ENCODE measurements at regions not wholly inside any gene's neighbourhood (a gene's known extent, or its start where the extent isn't known, plus 50 kb on each side); places are given as distances from the start of the nearest gene placed in this dataset.
A peak's percentile ranks its signal among the peaks of the same experiment; 100 is the strongest.
"Not testable (repeated sequence)": the region's sequence is repeated elsewhere in the genome, so short reads cannot be mapped to it uniquely, and the experiment has no call there.

DNA sequence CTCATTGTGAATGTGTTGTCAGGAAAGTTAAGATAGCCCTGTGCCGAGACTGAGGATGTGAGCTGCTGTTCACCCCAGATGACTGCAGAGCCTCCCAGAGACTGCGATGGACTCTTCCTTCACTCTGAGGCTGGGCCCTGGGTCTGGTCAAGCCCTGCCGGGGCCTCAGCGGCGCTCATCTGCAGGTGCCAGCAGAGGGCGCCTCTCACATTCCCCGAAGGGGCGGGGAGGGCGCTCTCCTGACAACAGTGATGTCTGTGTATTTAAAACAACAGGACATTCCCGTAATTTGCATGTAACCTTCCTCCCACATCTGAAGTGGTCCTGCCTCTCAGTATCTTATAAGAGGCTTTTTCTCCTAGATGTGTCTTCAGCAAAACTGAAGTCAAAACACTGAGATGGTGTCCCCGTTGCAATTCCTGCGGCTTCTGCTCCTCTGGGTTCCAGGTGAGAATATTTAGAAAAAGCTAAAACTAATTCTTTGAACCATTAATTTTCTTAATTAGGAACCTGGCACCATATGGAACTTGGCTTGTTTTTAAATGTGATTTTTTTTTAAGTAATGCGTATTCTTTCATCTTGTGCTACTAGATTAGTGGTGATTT lies 1377.9 kb downstream of the RPIA start:
- H3K4me3 ChIP-seq (ENCODE audit: low read depth, low read length) = no peak overlapping the region
- no peak for DNase-seq (ENCODE audit: low read depth)
- TF ChIP-seq, protein P1, sequence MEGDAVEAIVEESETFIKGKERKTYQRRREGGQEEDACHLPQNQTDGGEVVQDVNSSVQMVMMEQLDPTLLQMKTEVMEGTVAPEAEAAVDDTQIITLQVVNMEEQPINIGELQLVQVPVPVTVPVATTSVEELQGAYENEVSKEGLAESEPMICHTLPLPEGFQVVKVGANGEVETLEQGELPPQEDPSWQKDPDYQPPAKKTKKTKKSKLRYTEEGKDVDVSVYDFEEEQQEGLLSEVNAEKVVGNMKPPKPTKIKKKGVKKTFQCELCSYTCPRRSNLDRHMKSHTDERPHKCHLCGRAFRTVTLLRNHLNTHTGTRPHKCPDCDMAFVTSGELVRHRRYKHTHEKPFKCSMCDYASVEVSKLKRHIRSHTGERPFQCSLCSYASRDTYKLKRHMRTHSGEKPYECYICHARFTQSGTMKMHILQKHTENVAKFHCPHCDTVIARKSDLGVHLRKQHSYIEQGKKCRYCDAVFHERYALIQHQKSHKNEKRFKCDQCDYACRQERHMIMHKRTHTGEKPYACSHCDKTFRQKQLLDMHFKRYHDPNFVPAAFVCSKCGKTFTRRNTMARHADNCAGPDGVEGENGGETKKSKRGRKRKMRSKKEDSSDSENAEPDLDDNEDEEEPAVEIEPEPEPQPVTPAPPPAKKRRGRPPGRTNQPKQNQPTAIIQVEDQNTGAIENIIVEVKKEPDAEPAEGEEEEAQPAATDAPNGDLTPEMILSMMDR (conservative IDR thresholded peaks at IDR 0.05; ENCODE audit: low read depth, low read length) = peak; percentile 86

DNA sequence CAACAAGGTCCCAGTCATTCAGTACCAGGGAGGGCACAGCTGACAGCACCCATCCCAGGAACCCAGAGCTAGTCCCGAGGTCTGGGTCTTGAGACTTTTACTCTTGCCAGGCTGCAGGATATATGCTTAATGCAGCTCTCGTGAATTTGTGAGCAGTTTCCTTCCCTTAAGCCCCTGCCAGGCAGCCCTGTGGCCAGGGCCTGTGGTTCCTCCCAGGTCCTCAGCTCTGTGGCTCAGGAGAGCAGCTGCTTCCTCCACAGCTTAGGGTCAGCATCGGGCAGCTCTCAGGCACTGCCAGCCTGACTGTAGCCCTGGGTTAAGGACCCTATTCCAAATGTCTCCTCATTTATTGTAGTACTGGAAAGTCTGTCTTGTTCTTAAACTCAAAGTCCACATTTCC lies 1384.8 kb downstream of the RPIA start:
- DNase-seq (ENCODE audit: low read depth) = no peak

DNA sequence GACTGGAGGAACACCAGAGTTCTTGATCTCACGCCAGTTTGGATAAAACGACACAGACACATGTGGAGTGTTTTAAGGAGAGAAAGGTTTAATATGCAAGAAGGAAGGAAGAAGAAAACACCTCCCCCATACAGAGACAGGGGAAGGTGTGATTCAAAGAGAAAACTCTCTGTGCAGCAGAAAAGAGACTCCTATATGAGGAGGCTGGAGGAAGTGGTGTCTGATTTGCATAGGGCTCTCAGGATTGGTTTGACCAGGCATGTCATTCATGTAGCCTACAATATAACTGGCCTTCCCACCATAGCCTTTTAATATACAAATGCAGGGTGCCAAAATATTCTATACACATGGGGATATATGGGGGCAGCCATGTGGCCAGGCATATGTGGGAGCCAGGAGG lies 1386.5 kb downstream of the RPIA start:
- no peak overlapping the region for H3K4me3 ChIP-seq (ENCODE audit: low read depth, low read length)
- TF ChIP-seq, protein P1 (conservative IDR thresholded peaks at IDR 0.05; ENCODE audit: low read depth, low read length) = no peak
- DNase-seq (ENCODE audit: low read depth) = no peak

More for the DNA sequence above, 1384.8 kb downstream of the RPIA start:
- TF ChIP-seq, protein P1 (conservative IDR thresholded peaks at IDR 0.05; ENCODE audit: low read depth, low read length) = no peak
- no peak overlapping the region for H3K4me3 ChIP-seq (ENCODE audit: low read depth, low read length)

DNA sequence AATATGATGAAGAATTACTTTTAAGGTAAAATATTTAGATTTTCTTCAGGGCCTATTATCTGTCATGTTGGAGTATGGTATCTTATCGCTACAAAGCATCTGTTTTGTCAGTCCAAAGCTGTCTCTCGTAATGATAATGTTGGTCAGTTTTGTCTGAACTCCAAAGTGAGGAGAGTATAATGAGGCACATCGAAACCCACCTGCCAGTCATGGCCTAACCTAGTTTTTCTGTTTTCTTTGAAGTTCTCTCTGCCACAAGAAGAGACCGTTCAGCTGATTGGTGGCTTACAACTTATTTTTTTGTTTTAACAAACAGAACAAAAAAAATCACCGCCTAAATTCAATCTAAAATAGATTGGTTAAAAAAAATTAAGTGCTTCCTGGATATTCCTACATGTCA lies 1387.9 kb downstream of the RPIA start:
- TF ChIP-seq, protein P1 (conservative IDR thresholded peaks at IDR 0.05; ENCODE audit: low read depth, low read length) = no peak
- no peak for DNase-seq (ENCODE audit: low read depth)
- no peak overlapping the region for H3K4me3 ChIP-seq (ENCODE audit: low read depth, low read length)

DNA sequence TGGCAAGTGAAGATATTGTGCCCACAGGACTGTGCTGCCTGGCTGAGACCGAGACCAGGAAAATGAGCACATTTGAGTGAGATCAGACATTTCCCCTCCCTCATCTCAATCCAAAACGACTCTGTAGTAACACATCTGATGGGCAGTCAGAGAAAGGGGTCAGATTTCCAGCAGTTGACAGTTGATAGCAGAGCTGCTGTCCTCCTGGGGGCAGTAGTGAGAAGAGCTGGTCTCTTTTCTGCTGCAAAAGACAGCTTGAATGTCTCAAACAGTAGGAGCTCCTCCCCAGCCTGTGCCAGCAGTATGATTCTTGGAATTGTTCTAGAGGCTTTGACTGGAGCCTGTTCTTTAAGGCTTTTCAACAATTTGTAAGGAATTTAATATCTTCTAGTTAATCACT lies 1396.3 kb downstream of the RPIA start:
- not testable (repeated sequence) for DNase-seq (ENCODE audit: low read depth); H3K4me3 ChIP-seq (ENCODE audit: low read depth, low read length)
- TF ChIP-seq, protein P1 (conservative IDR thresholded peaks at IDR 0.05; ENCODE audit: low read depth, low read length) = peak; percentile 49

DNA sequence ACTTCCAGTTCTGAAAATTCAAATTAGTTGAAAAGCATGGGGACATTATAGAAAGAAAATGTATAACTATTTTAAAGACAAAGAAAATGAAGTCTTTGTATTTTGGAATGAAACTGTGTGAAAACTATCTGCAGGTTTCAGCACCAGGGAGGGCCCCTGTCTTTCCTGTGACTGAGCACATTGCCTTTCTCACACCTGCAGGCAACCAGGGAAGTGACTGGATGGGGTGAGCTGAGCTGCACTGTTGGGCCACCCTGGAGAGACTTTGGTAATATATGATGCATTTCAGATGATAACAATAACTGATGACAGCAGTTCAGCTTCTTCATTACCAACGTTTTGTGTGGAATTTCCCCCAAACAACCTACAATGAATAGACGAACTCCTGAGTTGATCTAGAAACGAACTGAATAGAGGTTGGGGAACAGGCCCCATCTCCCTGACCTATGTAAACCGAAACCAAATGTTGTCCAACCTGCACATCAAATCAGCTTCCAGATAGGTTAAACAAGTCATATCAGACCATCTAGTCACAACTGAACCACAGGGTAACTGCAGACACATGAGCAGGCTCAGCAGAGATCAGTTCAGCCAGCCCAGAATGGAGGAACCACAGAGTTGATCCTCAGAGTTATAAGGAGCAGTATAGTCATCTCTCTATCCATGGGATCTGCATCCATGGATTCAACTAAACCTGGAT lies 1402.2 kb downstream of the RPIA start:
- H3K4me3 ChIP-seq (ENCODE audit: low read depth, low read length); DNase-seq (ENCODE audit: low read depth): not testable (repeated sequence)

DNA sequence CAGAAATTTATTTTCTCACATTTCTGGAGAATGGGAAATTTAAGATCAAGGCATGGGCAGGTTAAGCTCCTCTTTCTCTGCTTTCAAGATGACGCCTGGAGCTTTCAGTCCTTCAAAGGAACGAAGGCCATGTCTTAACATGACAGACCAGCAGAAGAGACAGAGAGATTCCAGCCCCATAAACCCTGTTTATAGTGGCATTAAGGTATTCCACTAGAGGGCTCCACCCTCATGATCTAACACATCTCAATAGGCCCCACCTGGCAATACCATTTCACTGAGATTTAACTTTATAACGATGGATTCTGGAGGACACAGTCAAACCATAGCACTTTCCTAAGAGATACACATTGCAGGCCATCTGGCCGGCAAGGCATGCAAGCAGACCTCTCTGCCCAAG lies 1406.1 kb downstream of the RPIA start:
- H3K4me3 ChIP-seq (ENCODE audit: low read depth, low read length); DNase-seq (ENCODE audit: low read depth): not testable (repeated sequence)
- TF ChIP-seq, protein P1 (conservative IDR thresholded peaks at IDR 0.05; ENCODE audit: low read depth, low read length) = peak; percentile 15

Measured in epithelial cell of proximal tubule (primary cell).